ENCODE measurements at regions not wholly inside any gene's neighbourhood (a gene's known extent, or its start where the extent isn't known, plus 50 kb on each side); places are given as distances from the start of the nearest gene placed in this dataset.

- no peak for TF ChIP-seq IRF3 (IDR thresholded peaks at IDR 0.05)
Measured at GRCh38 chr5:125440905-125441304, 694.5 kb upstream of the ZNF608 start (continued).

- no peak for FAIRE-seq
- no peaks in the 10 kb centered on the region for H3K4me1 ChIP-seq (ENCODE audit: control insufficient read depth, insufficient read depth, low read length)
- SMC1A ChIA-PET (ENCODE audit: uncharacterized antibody, unreplicated experiment), result interaction anchor here (0.6 to 1.0 kb wide), 2 partner anchors 22 to 410 kb away, joined by 3 read pairs; no protein-coding TSS in a partner anchor
- intact Hi-C loops (cut with micrococcal nuclease; ENCODE audit: unreplicated experiment), result no loop called here
- no TSS peak for BruUV-seq (replicated peaks)
- no peak for ATAC-seq
- POLR2A ChIA-PET, result no interaction called here
- no peaks in the 10 kb centered on the region for H4K20me1 ChIP-seq (ENCODE audit: control insufficient read depth, insufficient read depth)
- H3K4me3 ChIP-seq, result no peak overlapping the region
- no peak overlapping the region for H3K4me2 ChIP-seq (ENCODE audit: control insufficient read depth, insufficient read depth)
- H3K27me3 ChIP-seq (replicated peaks in 1 of 2; ENCODE audit: control insufficient read depth in 2 of 2, insufficient read depth in 2 of 2, low read length in 1 of 2), result no peaks in the 10 kb centered on the region
- DNase-seq (ENCODE audit: low read depth, low spot score), result no peak
- H2AFZ ChIP-seq (ENCODE audit: control insufficient read depth, low read depth, low read length), result no peak overlapping the region
- in situ Hi-C loops (cut with MboI), result no loop called here
- RAD21 ChIA-PET (ENCODE audit: unreplicated experiment), result no interaction called here
- WGBS (ENCODE audit: insufficient coverage, insufficient replicate concordance, low lambda C conversion rate, missing lambda C conversion rate), result 14% methylated on average over 3 of the region's 3 CpGs
- H3K79me2 ChIP-seq (ENCODE audit: control insufficient read depth, insufficient read depth, low read length), result no peaks in the 10 kb centered on the region
- H3K36me3 ChIP-seq (ENCODE audit: control insufficient read depth in 2 of 2, insufficient read depth in 2 of 2, low read length in 1 of 2), result no peaks in the 10 kb centered on the region
- CTCF ChIA-PET, result no interaction called here
- H3K27ac ChIP-seq (ENCODE audit: control insufficient read depth, insufficient read depth), result no peak overlapping the region
- H3K9me3 ChIP-seq (replicated peaks; ENCODE audit: control insufficient read depth, insufficient read depth, low read length), result no peaks in the 10 kb centered on the region
- no peak overlapping the region for H3K9ac ChIP-seq (ENCODE audit: control insufficient read depth, insufficient read depth, low read length)
- TF ChIP-seq NFXL1 (IDR thresholded peaks at IDR 0.05; ENCODE audit: borderline replicate concordance) (no peak), BCLAF1 (IDR thresholded peaks at IDR 0.05) (no peak), ATF2 (IDR thresholded peaks at IDR 0.05; ENCODE audit: low read length) (no peak), CEBPZ (IDR thresholded peaks at IDR 0.05; ENCODE audit: low read depth, low read length) (no peak), STAT3 (IDR thresholded peaks at IDR 0.05; ENCODE audit: low read depth, low read length) (no peak), EZH2 (IDR thresholded peaks at IDR 0.05; ENCODE audit: borderline replicate concordance, control insufficient read depth, low read depth, low read length) (no peak), HDAC6 (IDR thresholded peaks at IDR 0.05; ENCODE audit: unreplicated experiment) (no peak), ZZZ3 (IDR thresholded peaks at IDR 0.05; ENCODE audit: control insufficient read depth, insufficient read length, low read depth) (no peak), PAX5 (IDR thresholded peaks at IDR 0.05; ENCODE audit: borderline replicate concordance, low read depth, low read length) (no peak), SMAD5 (IDR thresholded peaks at IDR 0.05; ENCODE audit: low read depth) (no peak)
Measured at GRCh38 chr5:125446986-125447385, 700.5 kb upstream of the ZNF608 start.

Measured in GM12878 (cell line).